ENCODE measurements at regions not wholly inside any gene's neighbourhood (a gene's known extent, or its start where the extent isn't known, plus 50 kb on each side); places are given as distances from the start of the nearest gene placed in this dataset.
"Not testable (repeated sequence)": the region's sequence is repeated elsewhere in the genome, so short reads cannot be mapped to it uniquely, and the experiment has no call there.

- BruUV-seq (replicated peaks); CTCF ChIA-PET; POLR2A ChIA-PET: not testable (repeated sequence)
Measured at GRCh38 chr10:47661955-47662577, 101.3 kb downstream of the SYT15B start.

GRCh38 chr10:47656732-47657131 lies 106.7 kb downstream of the SYT15B start:
- POLR2A ChIA-PET; CTCF ChIA-PET; H3K4me3 ChIP-seq (ENCODE audit: low read depth in 2 of 2, low read length in 2 of 2); H3K4me1 ChIP-seq (ENCODE audit: control insufficient read depth, insufficient read depth, low read length); H3K36me3 ChIP-seq (ENCODE audit: control insufficient read depth, insufficient read depth, low read length); ATAC-seq; H3K27ac ChIP-seq (ENCODE audit: low read length); DNase-seq (ENCODE audit: low read depth, low spot score); BruUV-seq (replicated peaks); H3K27me3 ChIP-seq (ENCODE audit: control insufficient read depth, insufficient read depth, low read length); H3K9me3 ChIP-seq (ENCODE audit: control insufficient read depth, insufficient read depth, low read depth, low read length); in situ Hi-C loops (cut with HindIII; ENCODE audit: low pct_unique_long_range_greater_than_20kb, low sequenced_read_pairs); intact Hi-C loops (cut with micrococcal nuclease; ENCODE audit: unreplicated experiment): not testable (repeated sequence)

More at GRCh38 chr10:47661955-47662577, 101.3 kb downstream of the SYT15B start:
- in situ Hi-C loops (cut with HindIII; ENCODE audit: low pct_unique_long_range_greater_than_20kb, low sequenced_read_pairs); H3K4me1 ChIP-seq (ENCODE audit: control insufficient read depth, insufficient read depth, low read length); H3K27me3 ChIP-seq (ENCODE audit: control insufficient read depth, insufficient read depth, low read length); H3K36me3 ChIP-seq (ENCODE audit: control insufficient read depth, insufficient read depth, low read length); H3K9me3 ChIP-seq (ENCODE audit: control insufficient read depth, insufficient read depth, low read depth, low read length); intact Hi-C loops (cut with micrococcal nuclease; ENCODE audit: unreplicated experiment); H3K27ac ChIP-seq (ENCODE audit: low read length); DNase-seq (ENCODE audit: low read depth, low spot score); ATAC-seq; H3K4me3 ChIP-seq (ENCODE audit: low read depth in 2 of 2, low read length in 2 of 2): not testable (repeated sequence)

DNA sequence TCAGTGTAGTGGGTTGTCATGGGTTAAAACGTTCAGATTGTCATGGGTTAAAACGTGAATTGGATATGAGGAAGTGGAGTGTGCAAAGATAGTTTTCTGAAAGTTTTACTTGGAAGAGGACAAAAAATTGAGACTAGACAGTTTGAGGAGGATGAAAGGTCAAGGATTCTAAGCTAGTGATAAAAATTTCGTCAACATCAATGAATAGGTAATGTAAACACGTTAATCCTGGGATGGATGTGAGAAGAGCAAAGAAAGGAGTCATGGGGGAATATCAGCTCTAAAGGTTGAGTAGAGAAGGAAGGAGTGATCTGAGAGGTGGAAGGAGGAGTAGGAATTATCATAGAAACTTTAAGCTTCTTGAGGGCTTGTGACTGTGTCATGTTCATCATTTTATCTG lies 109.2 kb downstream of the SYT15B start:
- H3K36me3 ChIP-seq (ENCODE audit: control insufficient read depth, insufficient read depth, low read length); intact Hi-C loops (cut with micrococcal nuclease; ENCODE audit: unreplicated experiment); H3K4me3 ChIP-seq (ENCODE audit: low read depth in 2 of 2, low read length in 2 of 2); DNase-seq (ENCODE audit: low read depth, low spot score); CTCF ChIA-PET; BruUV-seq (replicated peaks); POLR2A ChIA-PET; H3K4me1 ChIP-seq (ENCODE audit: control insufficient read depth, insufficient read depth, low read length); H3K27ac ChIP-seq (ENCODE audit: low read length); in situ Hi-C loops (cut with HindIII; ENCODE audit: low pct_unique_long_range_greater_than_20kb, low sequenced_read_pairs); H3K9me3 ChIP-seq (ENCODE audit: control insufficient read depth, insufficient read depth, low read depth, low read length); ATAC-seq; H3K27me3 ChIP-seq (ENCODE audit: control insufficient read depth, insufficient read depth, low read length): not testable (repeated sequence)

DNA sequence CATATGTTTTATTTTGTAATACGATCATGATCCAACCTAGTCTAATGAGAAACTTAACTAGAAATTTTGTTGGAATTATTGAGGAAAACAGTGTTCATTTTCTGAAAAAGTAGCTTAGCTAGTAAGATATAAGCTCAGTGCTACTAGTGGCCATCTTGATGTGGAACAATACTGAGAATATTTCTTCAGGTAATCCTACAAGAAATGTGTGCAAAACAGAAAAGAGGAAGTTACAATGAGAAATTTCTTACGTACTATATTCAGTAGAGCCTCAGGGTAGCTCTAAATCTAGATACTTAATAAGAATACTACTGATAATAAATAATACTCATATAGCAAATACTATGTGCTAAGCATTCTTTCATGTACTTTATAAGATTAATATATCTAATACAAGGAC lies 114.8 kb downstream of the SYT15B start:
- H3K27ac ChIP-seq (ENCODE audit: low read length); H3K4me3 ChIP-seq (ENCODE audit: low read depth in 2 of 2, low read length in 2 of 2); CTCF ChIA-PET; H3K36me3 ChIP-seq (ENCODE audit: control insufficient read depth, insufficient read depth, low read length); H3K27me3 ChIP-seq (ENCODE audit: control insufficient read depth, insufficient read depth, low read length); ATAC-seq; DNase-seq (ENCODE audit: low read depth, low spot score); H3K9me3 ChIP-seq (ENCODE audit: control insufficient read depth, insufficient read depth, low read depth, low read length); POLR2A ChIA-PET; BruUV-seq (replicated peaks); in situ Hi-C loops (cut with HindIII; ENCODE audit: low pct_unique_long_range_greater_than_20kb, low sequenced_read_pairs); intact Hi-C loops (cut with micrococcal nuclease; ENCODE audit: unreplicated experiment); H3K4me1 ChIP-seq (ENCODE audit: control insufficient read depth, insufficient read depth, low read length): not testable (repeated sequence)

GRCh38 chr10:47647523-47648101 lies 115.8 kb downstream of the SYT15B start:
- H3K27ac ChIP-seq (ENCODE audit: low read length); H3K36me3 ChIP-seq (ENCODE audit: control insufficient read depth, insufficient read depth, low read length); DNase-seq (ENCODE audit: low read depth, low spot score); H3K4me1 ChIP-seq (ENCODE audit: control insufficient read depth, insufficient read depth, low read length); POLR2A ChIA-PET; CTCF ChIA-PET; H3K27me3 ChIP-seq (ENCODE audit: control insufficient read depth, insufficient read depth, low read length); H3K4me3 ChIP-seq (ENCODE audit: low read depth in 2 of 2, low read length in 2 of 2); intact Hi-C loops (cut with micrococcal nuclease; ENCODE audit: unreplicated experiment); BruUV-seq (replicated peaks); in situ Hi-C loops (cut with HindIII; ENCODE audit: low pct_unique_long_range_greater_than_20kb, low sequenced_read_pairs); H3K9me3 ChIP-seq (ENCODE audit: control insufficient read depth, insufficient read depth, low read depth, low read length): not testable (repeated sequence)
- ATAC-seq, result peak; percentile 45; the same call in 1 of the 2 replicates
